NCI-H2227 (cell line): ENCODE measurements at regions not wholly inside any gene's neighbourhood (a gene's known extent, or its start where the extent isn't known, plus 50 kb on each side); places are given as distances from the start of the nearest gene placed in this dataset.
"Not testable (repeated sequence)": the region's sequence is repeated elsewhere in the genome, so short reads cannot be mapped to it uniquely, and the experiment has no call there.

Experiments used
- DNase-seq: peaks from one replicate; lab custom pipeline; 2025; ENCODE audit not compliant: unreplicated experiment; lab: John Stamatoyannopoulos, UW

DNA sequence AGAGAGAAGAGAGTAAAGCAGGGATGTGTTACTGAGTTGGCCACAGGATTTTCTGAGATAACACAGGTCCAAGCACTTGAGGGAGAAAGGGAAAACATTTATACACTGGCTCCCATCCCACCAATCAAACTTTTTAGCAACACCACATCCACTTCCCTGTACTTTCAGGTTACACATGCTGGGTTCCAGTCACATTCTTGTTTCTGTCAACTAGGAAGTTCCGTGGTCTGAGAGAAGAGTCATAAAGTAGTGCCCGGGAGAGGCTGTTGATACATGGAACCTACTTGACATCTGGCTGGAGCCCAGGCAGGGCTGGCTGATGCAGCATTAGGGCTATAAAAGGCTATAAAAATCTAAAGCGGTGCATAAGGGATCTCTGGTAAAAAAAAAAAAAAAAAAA, 473.9 kb upstream of the COX7C start:
- DNase-seq = no peak

DNA sequence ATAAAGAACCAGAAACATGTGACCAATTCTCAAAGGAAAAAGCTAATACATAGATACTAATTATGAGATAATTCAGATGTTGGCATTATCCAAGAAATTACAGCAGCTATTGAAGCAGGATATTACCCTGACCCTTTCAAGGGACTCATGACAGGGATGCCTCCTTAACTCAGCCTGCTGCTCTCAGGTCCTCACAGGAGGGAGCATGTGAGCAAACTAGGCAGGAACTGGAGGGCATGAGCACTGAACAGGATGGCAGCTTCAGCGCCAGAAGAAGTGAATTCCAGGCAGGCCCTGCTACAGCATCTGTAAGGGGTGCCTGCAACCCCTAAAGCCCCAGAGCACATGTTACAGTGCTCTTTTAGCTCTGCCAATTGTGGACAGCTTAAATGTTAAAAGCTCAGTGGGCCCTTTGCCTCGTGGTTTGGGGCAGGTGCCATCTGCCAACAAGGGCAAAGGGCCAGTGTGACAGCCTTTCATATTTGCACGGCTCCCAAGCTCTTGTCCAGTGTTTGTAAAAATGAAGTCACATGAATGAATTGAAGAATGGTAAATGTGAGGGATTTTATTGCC, 464.7 kb upstream of the COX7C start:
- DNase-seq = no peak

DNA sequence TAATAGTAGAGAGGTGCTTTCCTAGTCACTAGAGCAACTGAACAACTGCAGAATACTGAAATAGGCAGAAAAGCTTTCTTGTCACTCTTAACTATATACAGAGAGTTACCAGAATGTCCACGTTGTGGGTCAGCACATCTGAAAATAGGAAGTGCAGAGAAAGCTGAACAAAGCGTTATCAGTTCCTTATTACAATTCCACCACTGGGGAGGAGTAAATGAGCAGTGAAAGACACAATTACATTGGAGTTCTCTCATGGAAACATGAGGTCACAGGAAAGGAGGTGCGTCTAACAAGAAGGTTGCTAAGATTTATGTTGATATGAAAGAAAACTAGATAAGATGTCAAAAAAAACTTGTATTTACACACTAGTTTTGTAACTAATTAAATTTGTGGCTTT, 461.9 kb upstream of the COX7C start:
- no peak for DNase-seq

GRCh38 chr5:86170194-86170593, 447.5 kb upstream of the COX7C start:
- no peak for DNase-seq

DNA sequence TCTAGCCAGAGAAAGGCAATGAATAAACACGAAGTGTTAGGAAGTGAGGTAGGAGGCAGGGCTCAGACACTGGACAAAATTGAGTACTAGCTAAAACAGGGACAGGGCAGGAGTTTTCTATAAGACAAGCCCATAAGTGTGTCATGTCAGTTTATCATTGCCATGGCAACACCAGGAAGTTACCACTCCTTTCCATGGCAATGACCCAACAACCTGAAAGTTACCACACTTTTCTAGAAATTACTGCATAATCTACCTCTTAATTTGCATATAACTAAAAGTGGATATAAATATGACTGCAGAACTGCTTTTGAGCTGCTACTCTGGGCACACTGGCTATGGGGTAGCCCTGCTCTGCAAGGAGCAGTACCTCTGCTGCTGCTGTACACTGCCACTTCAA, 442.5 kb upstream of the COX7C start:
- no peak for DNase-seq

DNA sequence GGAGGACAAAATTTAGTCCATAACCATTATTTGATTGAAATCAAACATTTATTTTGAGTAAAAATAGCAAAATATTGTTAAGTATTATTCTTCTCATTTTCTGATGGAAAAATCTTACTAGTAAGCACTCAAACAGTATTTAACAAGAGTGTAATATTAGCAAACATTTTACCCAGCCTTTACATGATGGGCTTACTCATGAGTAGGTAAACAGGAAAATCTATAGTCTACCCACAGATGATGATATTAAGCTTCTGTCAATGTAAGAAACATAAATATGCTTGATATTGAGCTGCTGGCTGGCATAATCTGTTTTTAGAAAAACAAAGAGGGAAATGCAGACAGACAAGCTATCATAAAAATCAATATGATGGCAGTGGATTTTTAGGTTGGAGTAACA, 418.5 kb upstream of the COX7C start:
- no peak for DNase-seq

DNA sequence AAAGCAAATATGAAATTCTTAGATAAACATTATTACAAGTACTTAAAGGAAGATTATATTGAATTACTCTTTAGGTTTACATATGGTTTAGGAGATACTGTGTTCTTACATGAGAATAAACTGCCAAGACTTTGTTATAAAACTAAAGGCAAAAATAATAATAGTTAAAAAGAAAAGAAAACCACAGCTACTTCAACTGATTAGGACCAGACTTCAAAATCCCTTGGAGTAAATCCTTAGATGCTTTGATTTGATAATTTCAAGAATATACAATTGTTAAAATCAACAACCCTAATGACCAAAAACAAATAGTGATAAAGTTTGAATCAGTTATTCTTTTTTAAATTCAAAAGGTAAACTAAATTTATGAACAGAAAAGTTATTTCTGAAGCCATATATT, 389.6 kb upstream of the COX7C start:
- no peak for DNase-seq

DNA sequence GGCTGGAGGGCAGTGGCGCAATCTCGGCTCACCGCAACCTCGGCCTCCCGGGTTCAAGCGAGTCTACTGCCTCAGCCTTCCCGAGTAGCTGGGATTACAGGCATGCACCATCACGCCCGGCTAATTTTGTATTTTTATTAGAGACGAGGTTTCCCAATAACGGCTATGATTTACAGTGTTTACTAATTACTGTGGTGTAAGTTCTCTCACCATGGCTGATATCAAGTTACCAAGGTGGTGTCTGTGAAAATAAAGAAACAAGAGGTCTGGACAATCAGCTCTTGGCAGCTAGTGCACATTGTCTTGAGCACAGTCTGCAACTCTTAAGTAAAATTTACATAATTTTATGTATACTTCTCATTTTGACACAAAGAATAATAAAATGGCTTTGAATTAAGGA, 385.5 kb upstream of the COX7C start:
- DNase-seq = no peak

DNA sequence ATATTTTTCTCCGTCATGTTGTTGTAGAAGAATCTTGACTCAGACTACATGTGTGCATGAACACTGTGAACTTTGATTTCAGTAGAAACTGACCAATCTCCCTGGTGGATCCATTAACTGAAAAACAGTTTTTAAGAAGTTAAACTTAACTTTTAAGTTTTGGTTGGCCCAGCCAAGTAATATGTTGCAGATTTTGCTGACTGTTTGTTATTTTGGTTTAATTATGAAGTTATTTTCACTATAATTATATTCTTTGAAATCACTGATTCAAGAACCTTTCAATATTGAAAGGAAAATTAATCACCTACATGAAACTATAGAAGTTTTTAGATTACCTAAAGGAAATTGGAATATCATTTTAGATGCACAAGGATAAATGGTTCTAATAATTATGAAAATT, 373.6 kb upstream of the COX7C start:
- DNase-seq = no peak

DNA sequence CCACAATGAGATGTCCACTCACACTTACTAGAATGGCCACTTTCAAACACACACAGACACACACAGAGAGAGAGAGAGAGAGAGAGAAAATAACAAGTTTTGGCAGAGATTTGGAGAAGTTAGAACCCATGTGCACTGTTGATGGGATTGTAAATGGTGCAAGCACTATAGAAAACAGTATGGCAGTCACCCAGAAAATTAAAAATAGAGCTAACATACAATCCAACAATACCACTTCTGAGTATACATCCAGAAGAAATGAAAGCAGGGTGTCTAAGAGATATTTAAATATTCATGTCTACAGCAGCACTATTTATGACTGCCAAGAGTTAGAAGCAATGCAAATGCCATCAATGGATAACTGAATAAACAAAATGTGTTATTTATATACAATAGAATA, 359.9 kb upstream of the COX7C start:
- DNase-seq = no peak

GRCh38 chr5:86284400-86285190, 333.1 kb upstream of the COX7C start:
- DNase-seq = not testable (repeated sequence)

GRCh38 chr5:86287437-86287836, 330.3 kb upstream of the COX7C start:
- DNase-seq = not testable (repeated sequence)

GRCh38 chr5:86289786-86290185, 328.0 kb upstream of the COX7C start:
- not testable (repeated sequence) for DNase-seq

GRCh38 chr5:86292811-86293210, 324.9 kb upstream of the COX7C start:
- not testable (repeated sequence) for DNase-seq

GRCh38 chr5:86302643-86303042, 315.1 kb upstream of the COX7C start:
- DNase-seq = not testable (repeated sequence)

DNA sequence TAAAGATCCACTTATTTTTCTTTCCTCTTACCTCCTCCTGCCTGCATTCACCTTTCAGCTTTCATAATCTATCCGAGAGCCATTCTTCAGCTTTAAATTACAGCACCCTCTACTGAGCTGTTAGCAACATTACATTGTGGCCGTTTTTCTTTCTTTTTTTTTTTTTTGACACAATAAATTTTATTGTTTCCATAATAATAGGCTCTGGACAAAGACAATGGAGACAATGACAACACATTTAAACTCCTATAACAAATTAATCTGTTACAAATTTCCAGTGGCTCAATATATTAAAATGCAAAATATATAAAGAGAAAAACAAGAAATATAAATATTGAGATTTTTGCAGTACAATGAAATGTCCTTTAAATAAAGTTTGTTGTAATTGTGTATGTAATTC, 312.7 kb upstream of the COX7C start:
- DNase-seq = peak; percentile 0

GRCh38 chr5:86314951-86315350, 302.8 kb upstream of the COX7C start:
- DNase-seq = no peak

DNA sequence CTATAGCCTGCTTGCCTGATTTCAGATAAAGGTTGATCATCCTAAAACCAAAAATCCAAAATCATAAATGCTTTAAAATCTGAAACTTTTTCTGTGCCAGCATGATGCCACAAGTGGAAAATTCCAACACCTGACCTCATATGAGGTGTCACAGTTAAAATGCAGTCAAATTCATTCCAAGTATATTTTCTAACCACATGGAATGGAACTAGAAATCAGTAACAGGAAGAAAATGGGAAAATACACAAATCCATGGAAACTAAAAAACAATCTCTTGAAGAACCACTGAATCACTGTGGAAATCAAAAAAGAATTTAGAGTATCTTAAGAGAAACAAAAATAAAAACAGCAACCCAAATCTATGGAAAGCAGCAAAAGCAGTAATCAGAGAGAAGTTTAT, 297.5 kb upstream of the COX7C start:
- DNase-seq = no peak

DNA sequence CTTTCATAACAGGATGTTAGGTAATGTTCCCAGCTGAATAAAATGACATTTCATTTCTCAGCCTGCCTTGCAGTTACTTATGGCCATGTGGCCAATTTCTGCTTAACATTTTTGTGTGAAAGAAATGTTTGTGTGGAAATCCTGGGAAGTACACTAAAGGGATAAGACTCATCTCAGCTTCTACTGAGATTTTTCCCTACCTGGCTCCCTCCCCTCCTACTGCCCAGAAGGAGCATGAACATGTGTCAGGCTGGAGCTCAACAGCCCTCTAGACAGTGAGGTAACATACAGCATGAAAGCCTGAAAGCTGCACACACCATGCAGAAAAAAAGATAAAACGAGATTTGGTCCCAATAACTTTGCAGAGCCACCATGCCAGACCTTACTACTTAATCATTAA, 288.4 kb upstream of the COX7C start:
- no peak for DNase-seq

- DNase-seq = no peak
Measured at GRCh38 chr5:86330736-86331135, 287.0 kb upstream of the COX7C start.

- no peak for DNase-seq
Measured at GRCh38 chr5:86332851-86333250, 284.9 kb upstream of the COX7C start.

DNA sequence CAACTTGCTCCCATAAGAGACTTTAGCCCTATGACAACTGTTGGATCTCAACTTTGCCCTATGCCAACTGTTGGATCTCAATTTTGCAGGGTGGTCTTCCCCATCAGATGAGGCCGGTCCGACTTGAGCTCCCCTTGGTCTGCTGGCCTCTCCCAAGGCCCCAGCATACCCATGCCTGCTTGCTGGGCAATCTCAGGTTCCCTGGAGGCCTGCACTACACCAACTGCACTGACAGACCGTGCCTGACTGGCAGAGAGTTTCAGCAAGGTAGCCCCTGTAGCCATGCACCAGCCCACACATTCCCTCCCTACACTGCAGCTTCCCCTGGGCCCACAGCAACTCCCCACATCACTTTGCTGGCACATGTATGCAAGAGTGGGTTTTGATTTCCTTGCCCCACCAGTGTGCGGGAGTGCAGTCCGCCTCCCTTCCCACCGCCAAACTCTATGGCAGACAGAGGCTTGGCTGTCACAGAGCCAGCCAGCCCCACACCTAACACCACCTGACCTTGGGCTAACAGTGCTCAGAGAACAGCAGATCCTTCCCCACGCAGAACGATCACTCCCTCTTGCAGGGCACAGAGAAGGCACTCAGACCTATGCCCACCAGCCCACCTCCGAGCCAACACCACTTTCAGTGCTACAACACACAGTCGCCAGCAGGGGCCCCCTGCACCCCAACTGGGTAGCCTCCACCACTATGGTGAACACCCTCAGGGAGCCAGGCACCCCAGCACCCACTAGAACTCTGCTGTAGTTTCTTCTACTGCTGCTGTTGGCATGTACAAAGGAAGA, 279.9 kb upstream of the COX7C start:
- no peak for DNase-seq
